ENCODE measurements at regions not wholly inside any gene's neighbourhood (a gene's known extent, or its start where the extent isn't known, plus 50 kb on each side); places are given as distances from the start of the nearest gene placed in this dataset.
"Not testable (repeated sequence)": the region's sequence is repeated elsewhere in the genome, so short reads cannot be mapped to it uniquely, and the experiment has no call there.

DNA sequence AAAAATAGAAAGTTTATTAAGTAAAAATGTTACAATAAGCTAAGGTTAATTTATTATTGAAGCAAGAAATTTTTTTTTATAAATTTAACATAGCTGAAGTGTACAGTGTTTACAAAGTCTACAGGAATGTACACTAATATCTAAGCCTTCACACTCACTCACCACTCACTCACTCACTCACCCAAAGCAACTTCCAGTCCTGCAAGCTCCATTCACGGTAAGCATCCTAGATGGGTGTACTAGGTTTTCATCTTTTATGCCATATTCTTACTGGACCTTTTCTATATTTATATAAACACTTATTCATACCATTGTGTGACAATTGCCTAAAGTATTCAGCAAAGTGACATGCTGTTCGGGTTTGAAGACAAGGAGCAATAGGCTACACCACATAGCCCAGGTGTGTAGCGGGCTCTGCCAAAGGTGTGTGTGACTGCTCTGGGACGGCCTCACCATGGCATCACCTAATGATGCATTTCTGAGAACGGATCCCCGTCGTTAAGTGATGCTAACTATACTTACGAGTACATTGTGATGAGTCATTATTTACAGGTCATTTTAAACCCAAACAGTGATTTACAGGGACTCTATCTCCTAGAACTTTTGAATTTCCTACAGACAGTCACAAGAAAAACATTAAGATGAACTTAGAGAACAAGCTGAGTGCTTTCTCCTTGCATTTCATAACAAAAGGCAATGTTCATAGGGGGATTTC lies 76.3 kb upstream of the ID2 start:
- in situ Hi-C loops (cut with HindIII; ENCODE audit: low sequenced_read_pairs), result no loop called here

- in situ Hi-C loops (cut with HindIII; ENCODE audit: low sequenced_read_pairs), result no loop called here
These were observed 75.6 kb upstream of the ID2 start for GRCh38 chr2:8606226-8606625.

GRCh38 chr2:8606649-8607550 lies 75.0 kb upstream of the ID2 start:
- in situ Hi-C loops (cut with HindIII; ENCODE audit: low sequenced_read_pairs), result no loop called here

GRCh38 chr2:8607606-8608005 lies 74.2 kb upstream of the ID2 start:
- in situ Hi-C loops (cut with HindIII; ENCODE audit: low sequenced_read_pairs), result no loop called here

- in situ Hi-C loops (cut with HindIII; ENCODE audit: low sequenced_read_pairs), result no loop called here
These were observed 73.4 kb upstream of the ID2 start for GRCh38 chr2:8608411-8608954.

DNA sequence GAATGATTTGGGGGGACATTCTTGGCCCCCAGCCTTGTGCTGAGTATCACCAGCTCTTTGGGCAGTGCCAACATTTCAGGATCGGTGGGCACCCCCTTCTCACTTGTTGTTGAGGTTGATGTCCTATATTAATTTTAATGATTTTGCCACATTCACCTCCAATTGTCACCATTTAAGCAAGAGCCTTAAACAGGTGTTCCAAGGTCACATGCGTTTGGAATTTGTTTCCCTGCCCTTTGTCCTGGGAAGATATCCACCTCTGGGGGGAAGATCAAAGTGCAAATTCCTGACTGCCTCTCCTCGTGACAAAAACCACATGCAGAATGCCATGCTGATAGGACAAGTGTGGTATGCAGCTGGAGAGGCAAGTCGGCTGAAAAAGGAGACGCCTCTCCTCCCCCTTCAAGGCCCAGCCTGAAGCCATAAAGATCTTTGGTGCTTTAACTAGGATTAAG lies 72.5 kb upstream of the ID2 start:
- in situ Hi-C loops (cut with HindIII; ENCODE audit: low sequenced_read_pairs), result no loop called here

DNA sequence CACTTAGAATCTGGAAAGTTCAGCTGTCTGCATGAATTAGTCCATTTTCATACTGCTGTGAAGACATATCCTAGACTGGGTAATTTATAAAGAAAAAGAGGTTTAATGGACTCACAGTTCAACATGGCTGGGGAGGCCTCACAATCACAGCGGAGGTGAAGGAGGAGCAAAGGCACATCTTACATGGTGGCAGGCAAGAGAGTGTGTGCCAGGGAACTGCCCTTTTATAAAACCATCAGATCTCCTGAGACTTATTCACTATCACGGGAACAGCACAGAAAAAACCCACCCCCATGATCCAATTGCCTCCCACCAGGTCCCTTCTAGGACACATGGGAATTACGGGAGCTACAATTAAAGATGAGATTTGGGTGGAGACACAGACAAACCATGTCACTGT lies 71.1 kb upstream of the ID2 start:
- in situ Hi-C loops (cut with HindIII; ENCODE audit: low sequenced_read_pairs), result not testable (repeated sequence)

DNA sequence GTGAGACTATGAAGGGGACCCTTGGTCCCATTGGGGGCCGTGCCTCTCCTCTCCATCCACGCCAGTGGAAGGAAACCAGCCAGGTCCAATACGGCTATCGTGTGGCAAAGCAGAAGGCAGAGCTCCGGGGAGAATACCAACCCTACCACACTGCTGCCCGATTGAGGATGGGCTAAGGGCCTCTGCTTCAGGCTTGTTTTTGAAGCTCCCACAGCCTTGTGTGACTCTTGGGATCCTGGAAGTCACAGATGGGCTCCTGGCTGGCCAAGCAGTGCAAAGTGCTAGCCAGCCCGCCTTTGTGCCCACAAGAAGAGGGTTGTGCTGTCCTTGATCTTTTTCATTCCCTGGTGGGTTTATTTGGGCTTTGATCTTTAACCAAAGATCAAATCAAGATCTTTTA lies 70.6 kb upstream of the ID2 start:
- in situ Hi-C loops (cut with HindIII; ENCODE audit: low sequenced_read_pairs), result no loop called here

- in situ Hi-C loops (cut with HindIII; ENCODE audit: low sequenced_read_pairs), result no loop called here
These were observed 70.2 kb upstream of the ID2 start for GRCh38 chr2:8611700-8612099.

- in situ Hi-C loops (cut with HindIII; ENCODE audit: low sequenced_read_pairs), result no loop called here
These were observed 69.1 kb upstream of the ID2 start for GRCh38 chr2:8612734-8613179.

DNA sequence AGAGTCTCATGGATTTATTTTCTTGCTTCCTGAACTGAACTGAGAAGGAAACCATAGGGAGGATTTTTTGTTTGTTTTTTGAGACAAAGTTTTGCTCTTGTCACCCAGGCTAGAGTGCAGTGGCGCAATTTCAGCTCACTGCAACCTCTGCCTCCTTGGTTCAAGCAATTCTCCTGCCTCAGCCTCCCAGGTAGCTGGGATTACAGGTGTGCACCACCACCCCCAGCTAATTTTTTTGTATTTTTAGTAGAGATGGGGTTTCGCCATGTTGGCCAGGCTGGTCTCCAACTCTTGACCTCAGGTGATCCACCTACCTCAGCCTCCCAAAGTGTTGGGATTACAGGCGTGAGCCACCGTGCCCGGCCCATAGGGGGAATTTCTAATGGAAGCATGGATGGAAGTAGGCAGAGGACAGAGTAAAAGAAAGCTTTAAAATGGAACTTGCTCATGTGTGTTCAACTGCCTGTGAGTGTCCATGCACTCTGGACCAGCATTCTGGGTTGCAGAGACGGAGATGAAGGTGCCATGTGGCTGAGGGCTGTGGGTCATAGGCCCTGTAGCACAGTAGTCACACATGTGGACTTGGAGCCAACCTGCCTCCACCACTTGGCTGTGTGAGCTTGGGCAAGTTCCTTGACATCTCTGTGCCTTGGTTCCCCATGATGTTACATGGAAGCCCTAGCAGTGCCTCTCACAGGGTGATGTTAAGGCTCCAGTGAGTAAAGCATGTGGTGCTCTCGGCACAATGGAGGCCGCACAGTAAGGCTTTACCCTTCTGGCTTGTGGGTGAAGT lies 68.5 kb upstream of the ID2 start:
- in situ Hi-C loops (cut with HindIII; ENCODE audit: low sequenced_read_pairs), result not testable (repeated sequence)

GRCh38 chr2:8614646-8615045 lies 67.2 kb upstream of the ID2 start:
- in situ Hi-C loops (cut with HindIII; ENCODE audit: low sequenced_read_pairs), result no loop called here

GRCh38 chr2:8615252-8615575 lies 66.6 kb upstream of the ID2 start:
- in situ Hi-C loops (cut with HindIII; ENCODE audit: low sequenced_read_pairs), result no loop called here

DNA sequence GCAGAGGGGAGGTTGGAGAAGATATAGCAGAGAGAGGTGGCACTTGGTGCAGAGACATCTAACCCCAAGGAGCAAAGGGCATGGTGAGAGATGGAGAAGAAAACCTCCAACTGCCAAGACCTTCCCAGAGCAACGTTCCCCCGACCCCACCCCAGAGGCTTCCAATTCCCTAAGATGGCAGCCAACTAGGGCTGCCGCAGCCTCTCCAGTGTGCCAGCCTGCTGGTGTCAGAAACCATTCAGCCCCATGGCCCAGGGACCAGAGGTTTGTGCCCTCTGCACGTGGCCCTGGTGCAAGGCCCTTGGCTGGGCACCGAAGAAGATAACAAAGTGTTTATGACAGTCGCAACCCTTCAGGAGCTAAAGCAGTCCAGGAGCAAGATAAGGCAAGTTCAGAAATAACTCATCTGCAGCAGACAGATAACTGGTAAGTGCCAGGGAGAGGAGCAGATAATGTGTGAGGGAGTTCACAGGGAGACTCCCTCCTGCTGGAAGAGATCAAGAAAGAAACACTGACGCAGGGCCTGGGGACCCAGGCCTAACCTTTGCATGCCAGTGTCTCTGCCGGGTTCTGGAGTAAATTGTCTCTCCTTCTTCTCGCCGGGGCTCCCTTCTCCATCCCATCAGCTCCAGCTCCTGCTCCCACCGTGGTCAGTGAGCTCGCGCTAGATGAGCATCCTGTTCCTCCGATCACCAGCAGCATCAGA lies 66.1 kb upstream of the ID2 start:
- in situ Hi-C loops (cut with HindIII; ENCODE audit: low sequenced_read_pairs), result no loop called here

GRCh38 chr2:8617048-8617447 lies 64.8 kb upstream of the ID2 start:
- in situ Hi-C loops (cut with HindIII; ENCODE audit: low sequenced_read_pairs), result no loop called here

DNA sequence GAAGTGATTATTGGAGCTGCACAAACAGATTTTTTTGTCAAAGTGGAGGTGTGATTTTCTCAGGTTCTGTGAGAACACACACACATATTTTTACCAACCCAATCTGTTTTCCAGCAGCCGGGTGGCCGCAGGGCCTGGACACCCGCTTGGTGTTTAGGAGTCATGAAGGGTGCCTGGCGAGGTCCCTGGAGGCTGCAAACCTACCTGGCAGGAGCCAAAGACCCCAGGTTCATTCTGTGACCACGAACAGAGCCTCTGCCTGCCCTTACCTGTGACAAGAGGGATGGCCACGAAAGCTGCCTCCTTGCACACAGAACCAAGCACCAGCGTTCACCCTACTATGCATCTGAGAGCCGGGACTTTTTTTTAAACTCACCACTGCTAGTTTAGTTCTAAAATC lies 64.3 kb upstream of the ID2 start:
- in situ Hi-C loops (cut with HindIII; ENCODE audit: low sequenced_read_pairs), result no loop called here

- in situ Hi-C loops (cut with HindIII; ENCODE audit: low sequenced_read_pairs), result no loop called here
These were observed 62.8 kb upstream of the ID2 start for GRCh38 chr2:8619071-8619470.

- in situ Hi-C loops (cut with HindIII; ENCODE audit: low sequenced_read_pairs), result no loop called here
These were observed 61.1 kb upstream of the ID2 start for GRCh38 chr2:8620611-8621382.

DNA sequence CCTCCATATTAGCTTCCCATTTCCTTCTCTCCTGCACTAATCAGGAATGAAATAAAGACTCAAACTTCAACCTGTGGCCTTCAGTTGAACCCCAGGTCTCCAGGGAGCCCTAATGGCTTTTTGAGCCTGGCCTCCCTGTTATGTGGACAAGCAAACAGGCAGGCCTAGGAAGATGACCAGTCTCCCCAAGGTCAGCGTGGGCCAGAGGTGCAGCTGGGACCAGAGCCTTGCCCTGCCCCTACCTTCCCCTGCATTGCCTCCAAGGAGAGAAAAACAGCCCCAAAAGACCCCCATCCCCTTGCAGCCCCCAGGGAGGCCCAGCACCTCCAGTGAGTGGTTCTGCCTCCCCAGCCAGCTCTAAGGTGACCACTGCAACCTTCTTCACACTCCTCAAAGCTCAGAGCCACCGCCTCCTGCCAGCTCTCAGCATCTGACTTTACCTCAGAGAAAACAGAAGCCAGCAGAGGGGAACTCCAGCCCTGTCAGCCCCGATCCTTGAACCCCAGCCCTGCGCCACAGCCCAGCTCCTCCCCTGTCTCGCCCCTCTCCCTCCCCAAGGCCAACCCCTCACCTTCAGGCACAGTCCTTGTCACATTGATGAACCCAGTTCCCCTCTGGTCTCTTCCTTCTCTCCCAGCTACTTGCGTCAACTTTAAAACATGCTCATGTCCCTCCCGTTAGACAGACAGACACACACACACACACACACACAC lies 59.5 kb upstream of the ID2 start:
- in situ Hi-C loops (cut with HindIII; ENCODE audit: low sequenced_read_pairs), result no loop called here
